HUES64 (cell line): ENCODE measurements at regions not wholly inside any gene's neighbourhood (a gene's known extent, or its start where the extent isn't known, plus 50 kb on each side); places are given as distances from the start of the nearest gene placed in this dataset.

ENCODE experiments used
- H3K27ac ChIP-seq: 2 replicates; pipeline ENCODE4 v1.7.0; 2013; ENCODE audit warnings: low read depth, low read length, inconsistent platforms
- H3K27me3 ChIP-seq: 2 replicates; pipeline ENCODE4 v1.6.1; 2013; ENCODE audit warnings: mild to moderate bottlenecking, low read length; ENCODE audit not compliant: insufficient read depth
- H3K36me3 ChIP-seq: 2 replicates; pipeline ENCODE4 v1.6.1; 2013; ENCODE audit warnings: mild to moderate bottlenecking, low read length; ENCODE audit not compliant: insufficient read depth
- H3K4me1 ChIP-seq: 2 replicates; pipeline ENCODE4 v1.6.1; 2013; ENCODE audit warnings: mild to moderate bottlenecking, low read length, moderate library complexity; ENCODE audit not compliant: insufficient read depth
- H3K4me3 ChIP-seq: 2 replicates; pipeline ENCODE4 v1.5.1; 2013; ENCODE audit warnings: mild to moderate bottlenecking, low read length, moderate library complexity
- H3K9ac ChIP-seq: 2 replicates; pipeline ENCODE4 v1.6.1; 2013; ENCODE audit warnings: mild to moderate bottlenecking, low read depth, low read length
- H3K9me3 ChIP-seq: 2 replicates; pipeline ENCODE4 v1.6.1; 2013; ENCODE audit warnings: low read depth, low read length; ENCODE audit not compliant: insufficient read depth
- WGBS: fragments of 150-250, 120-280 bp; methylation state at CpG from one replicate; pipeline ENCODE4 v1.1.7; 2013; ENCODE audit warnings: missing lambda C conversion rate; 5-methylcytosine and 5-hydroxymethylcytosine counted together

DNA sequence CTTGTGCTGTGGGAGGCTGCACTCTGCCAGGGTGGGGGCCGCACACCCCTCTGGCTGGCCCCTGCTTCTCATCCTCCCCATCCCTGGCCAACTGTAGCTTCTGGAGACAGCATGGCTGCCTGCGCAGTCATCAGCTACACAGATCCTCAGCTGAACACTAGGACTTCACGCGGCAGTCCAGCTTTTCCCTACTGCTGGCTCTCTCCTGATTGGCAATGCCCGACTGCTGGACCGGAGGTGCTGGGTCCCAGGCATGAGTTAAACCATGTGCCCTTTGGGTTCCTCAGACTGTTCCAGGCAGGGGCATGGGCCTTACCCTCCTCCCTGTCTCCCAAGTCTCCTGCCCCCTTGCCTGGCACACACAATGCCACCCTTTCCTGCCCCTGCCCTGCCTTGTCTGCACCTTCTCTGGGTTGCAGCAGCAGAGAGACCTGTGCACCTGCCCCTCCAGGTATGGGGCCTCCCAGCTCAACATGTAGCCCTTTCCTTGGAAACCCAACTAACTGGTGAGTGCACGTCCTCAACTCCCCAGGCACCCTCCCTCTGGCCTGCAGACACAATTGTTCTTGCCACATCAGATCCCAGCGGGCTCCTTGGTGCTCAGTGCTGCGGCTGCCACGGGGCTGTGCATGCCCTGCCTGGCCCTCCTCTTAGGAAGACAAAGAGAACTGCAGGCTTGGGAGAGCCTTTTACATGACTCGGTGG, 1039.2 kb downstream of the TBC1D22A start:
- H3K36me3 ChIP-seq: no peaks in the 10 kb centered on the region
- no peaks in the 10 kb centered on the region for H3K4me1 ChIP-seq
- H3K9ac ChIP-seq: no peak overlapping the region
- 0 out of 2 replicates have a peak, but pooled peaks cover 3% of the 10 kb centered on the region for H3K9me3 ChIP-seq
- no peaks in the 10 kb centered on the region for H3K27me3 ChIP-seq
- no peak overlapping the region for H3K27ac ChIP-seq
- no peak overlapping the region for H3K4me3 ChIP-seq
- WGBS: 91% methylated on average over 11 of the region's 11 CpGs

GRCh38 chr22:47798229-47798628, 1035.8 kb downstream of the TBC1D22A start:
- H3K4me1 ChIP-seq: no peaks in the 10 kb centered on the region
- no peaks in the 10 kb centered on the region for H3K27me3 ChIP-seq
- no peaks in the 10 kb centered on the region for H3K36me3 ChIP-seq
- no peak overlapping the region for H3K27ac ChIP-seq
- no peak overlapping the region for H3K9ac ChIP-seq
- 0 out of 2 replicates have a peak, but pooled peaks cover 3% of the 10 kb centered on the region for H3K9me3 ChIP-seq
- WGBS: 91% methylated on average over 4 of the region's 4 CpGs
- no peak overlapping the region for H3K4me3 ChIP-seq

- 92% methylated on average over 6 of the region's 6 CpGs for WGBS
- H3K9ac ChIP-seq: no peak overlapping the region
- no peak overlapping the region for H3K4me3 ChIP-seq
- H3K9me3 ChIP-seq: 0 out of 2 replicates have a peak, but pooled peaks cover 3% of the 10 kb centered on the region
- no peaks in the 10 kb centered on the region for H3K36me3 ChIP-seq
- no peak overlapping the region for H3K27ac ChIP-seq
- H3K4me1 ChIP-seq: no peaks in the 10 kb centered on the region
- H3K27me3 ChIP-seq: no peaks in the 10 kb centered on the region
Measured at GRCh38 chr22:47797342-47797945, 1035.0 kb downstream of the TBC1D22A start.

DNA sequence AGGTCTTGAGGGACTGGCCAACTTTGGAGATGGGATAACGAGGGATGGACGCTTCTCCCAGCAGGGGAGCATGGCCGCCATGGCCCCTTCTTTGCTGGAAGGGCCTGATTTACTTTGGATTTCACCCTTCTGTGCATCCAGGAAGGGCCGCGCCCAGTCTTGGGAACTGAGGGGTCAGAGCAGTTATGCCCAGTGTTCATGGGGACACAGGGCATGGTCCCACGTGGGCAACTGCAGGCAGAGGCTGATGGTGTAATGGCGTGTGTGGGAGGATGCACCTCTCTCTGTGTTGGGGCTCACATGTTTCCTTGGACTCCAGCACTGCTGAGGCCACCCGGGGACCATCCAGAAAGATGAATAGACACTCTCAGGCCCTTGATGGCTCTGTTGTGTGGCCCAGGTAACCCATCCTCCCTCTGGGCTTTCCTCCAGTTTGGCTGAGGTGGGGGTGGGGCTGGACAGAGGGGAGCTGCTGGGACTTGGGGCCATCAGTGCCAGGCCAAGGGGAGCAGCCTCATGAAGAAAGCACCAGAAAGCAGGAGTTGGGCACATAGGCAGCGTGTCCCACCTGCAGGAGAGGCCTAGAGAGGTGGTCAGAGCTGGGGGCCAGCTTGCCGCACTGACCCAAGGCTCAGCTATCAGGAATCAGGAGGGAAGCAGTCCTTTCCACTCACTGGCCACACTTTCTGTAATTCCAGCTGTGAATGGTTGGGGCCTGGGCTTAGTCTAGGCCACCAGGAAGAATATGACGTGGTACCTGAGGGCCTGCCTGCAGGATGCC, 1033.9 kb downstream of the TBC1D22A start:
- Histone ChIP-seq H3K9me3 (0 out of 2 replicates have a peak, but pooled peaks cover 3% of the 10 kb centered on the region), H3K4me3 (no peak overlapping the region), H3K9ac (no peak overlapping the region), H3K36me3 (no peaks in the 10 kb centered on the region), H3K27ac (no peak overlapping the region), H3K27me3 (no peaks in the 10 kb centered on the region), H3K4me1 (no peaks in the 10 kb centered on the region)
- WGBS: 93% methylated on average over 11 of the region's 11 CpGs

- Histone ChIP-seq H3K4me1 (no peaks in the 10 kb centered on the region), H3K9me3 (0 out of 2 replicates have a peak, but pooled peaks cover 3% of the 10 kb centered on the region), H3K9ac (no peak overlapping the region), H3K36me3 (no peaks in the 10 kb centered on the region), H3K27ac (no peak overlapping the region), H3K4me3 (no peak overlapping the region), H3K27me3 (no peaks in the 10 kb centered on the region)
- WGBS: 90% methylated on average over 10 of the region's 10 CpGs
Measured at GRCh38 chr22:47795477-47796127, 1033.2 kb downstream of the TBC1D22A start.

DNA sequence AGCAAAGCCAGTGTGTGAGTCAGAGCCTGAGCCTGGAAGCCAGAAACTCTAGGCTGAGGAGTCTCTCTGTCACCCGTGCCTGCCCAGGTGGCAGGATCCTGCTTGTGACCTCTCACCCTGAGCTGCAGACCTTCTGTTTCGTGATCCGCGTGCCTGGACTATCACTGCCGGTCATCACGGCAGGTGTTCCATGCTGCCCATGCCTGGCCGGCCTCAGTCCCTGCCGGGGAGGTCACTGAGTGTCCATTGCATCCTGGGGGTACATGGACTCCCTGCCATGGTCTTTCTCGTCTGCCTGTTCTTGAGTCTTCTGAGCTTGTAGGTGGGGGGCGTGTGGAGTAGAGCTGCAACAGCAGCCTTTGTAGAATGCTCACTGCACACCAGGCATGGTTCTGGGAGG, 1032.4 kb downstream of the TBC1D22A start:
- no peak overlapping the region for H3K27ac ChIP-seq
- no peak overlapping the region for H3K4me3 ChIP-seq
- no peaks in the 10 kb centered on the region for H3K27me3 ChIP-seq
- H3K9me3 ChIP-seq: 0 out of 2 replicates have a peak, but pooled peaks cover 3% of the 10 kb centered on the region
- WGBS: 94% methylated on average over 10 of the region's 10 CpGs
- no peaks in the 10 kb centered on the region for H3K36me3 ChIP-seq
- no peak overlapping the region for H3K9ac ChIP-seq
- H3K4me1 ChIP-seq: no peaks in the 10 kb centered on the region

- H3K9me3 ChIP-seq: no peaks in the 10 kb centered on the region
- 91% methylated on average over 20 of the region's 20 CpGs for WGBS
- no peak overlapping the region for H3K9ac ChIP-seq
- H3K36me3 ChIP-seq: no peaks in the 10 kb centered on the region
- H3K4me3 ChIP-seq: no peak overlapping the region
- H3K4me1 ChIP-seq: no peaks in the 10 kb centered on the region
- no peaks in the 10 kb centered on the region for H3K27me3 ChIP-seq
- no peak overlapping the region for H3K27ac ChIP-seq
Measured at GRCh38 chr22:47793304-47794101, 1031.1 kb downstream of the TBC1D22A start.

- H3K4me3 ChIP-seq: no peak overlapping the region
- H3K4me1 ChIP-seq: no peaks in the 10 kb centered on the region
- no peaks in the 10 kb centered on the region for H3K36me3 ChIP-seq
- H3K27ac ChIP-seq: no peak overlapping the region
- WGBS: 84% methylated on average over 3 of the region's 3 CpGs
- H3K9ac ChIP-seq: no peak overlapping the region
- H3K9me3 ChIP-seq: 0 out of 2 replicates have a peak, but pooled peaks cover 5% of the 10 kb centered on the region
- no peaks in the 10 kb centered on the region for H3K27me3 ChIP-seq
Measured at GRCh38 chr22:47789171-47789570, 1026.7 kb downstream of the TBC1D22A start.

DNA sequence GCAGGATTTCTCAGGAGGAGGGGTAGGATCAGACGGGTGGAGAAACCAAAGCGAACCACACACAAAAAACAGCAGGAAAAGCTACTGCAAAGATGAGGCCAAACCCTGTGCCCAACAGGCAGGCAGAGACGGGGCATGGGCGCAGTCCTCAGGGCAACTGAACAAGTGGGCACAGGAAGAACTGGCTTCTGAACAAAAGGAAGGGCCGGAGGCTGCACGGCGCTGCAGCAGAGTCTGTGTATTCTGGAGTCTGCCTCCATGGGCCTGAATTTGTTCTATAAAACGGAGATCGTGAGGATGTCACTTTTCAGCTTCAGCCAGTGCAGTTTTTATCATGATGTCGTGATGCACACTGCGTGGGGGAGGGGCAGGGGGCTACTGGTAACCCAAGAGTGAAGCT, 1026.0 kb downstream of the TBC1D22A start:
- H3K4me1 ChIP-seq: no peaks in the 10 kb centered on the region
- no peaks in the 10 kb centered on the region for H3K27me3 ChIP-seq
- no peak overlapping the region for H3K4me3 ChIP-seq
- no peak overlapping the region for H3K9ac ChIP-seq
- WGBS: 93% methylated on average over 11 of the region's 11 CpGs
- 0 out of 2 replicates have a peak, but pooled peaks cover 5% of the 10 kb centered on the region for H3K9me3 ChIP-seq
- H3K27ac ChIP-seq: no peak overlapping the region
- no peaks in the 10 kb centered on the region for H3K36me3 ChIP-seq

DNA sequence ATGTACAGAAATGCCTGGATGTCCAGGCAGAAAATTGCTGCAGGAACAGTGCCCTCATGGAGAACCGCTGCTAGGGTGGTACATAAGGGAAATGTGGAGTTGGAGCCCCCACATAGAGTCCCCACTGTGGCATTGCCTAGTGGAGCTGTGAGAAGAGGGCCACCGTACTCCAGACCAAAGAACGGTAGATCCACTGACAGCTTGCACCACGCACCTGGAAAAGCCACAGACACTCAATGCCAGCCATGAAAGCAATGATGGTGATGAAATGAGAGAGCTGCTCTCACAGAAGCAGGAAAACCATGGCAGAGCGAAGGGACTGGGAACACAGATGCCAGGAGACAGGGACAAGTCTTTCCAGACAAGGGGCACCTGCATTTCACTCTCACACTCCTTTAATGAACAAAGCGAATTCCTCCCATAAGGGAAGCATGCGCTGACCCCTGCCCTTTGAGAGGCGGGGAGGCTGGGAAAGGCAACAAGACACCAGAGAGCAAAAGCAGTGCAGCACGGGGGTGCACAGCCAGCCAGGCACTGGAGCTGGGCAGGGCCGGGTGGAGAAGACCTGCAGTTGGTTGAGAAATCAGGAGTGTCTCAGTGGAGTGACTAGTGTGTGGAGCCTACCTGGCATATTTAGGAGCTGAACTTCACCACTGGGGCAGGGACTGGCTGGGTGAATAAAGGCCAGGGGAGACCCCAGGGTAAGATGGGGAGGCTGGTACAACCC, 1025.2 kb downstream of the TBC1D22A start:
- WGBS: 93% methylated on average over 10 of the region's 10 CpGs
- Histone ChIP-seq H3K4me1 (no peaks in the 10 kb centered on the region), H3K9ac (no peak overlapping the region), H3K27ac (no peak overlapping the region), H3K4me3 (no peak overlapping the region), H3K27me3 (no peaks in the 10 kb centered on the region), H3K36me3 (no peaks in the 10 kb centered on the region), H3K9me3 (0 out of 2 replicates have a peak, but pooled peaks cover 5% of the 10 kb centered on the region)
